ENCODE measurements at regions not wholly inside any gene's neighbourhood (a gene's known extent, or its start where the extent isn't known, plus 50 kb on each side); places are given as distances from the start of the nearest gene placed in this dataset.

GRCh38 chr20:24042646-24043045, 54.1 kb upstream of the GGTLC1 start:
- TF ChIP-seq CTCF (IDR thresholded peaks at IDR 0.05) (no peak), EP300 (IDR thresholded peaks at IDR 0.05) (no peak)
